Karpas-422 (cell line): ENCODE measurements at regions not wholly inside any gene's neighbourhood (a gene's known extent, or its start where the extent isn't known, plus 50 kb on each side); places are given as distances from the start of the nearest gene placed in this dataset.

Experiments
- DNase-seq: peaks from one replicate; pipeline ENCODE4 v3.0.0-alpha.2; 2015
- H2AFZ ChIP-seq: fragments of 200-600 bp; sonication (generic); 2 replicates; pipeline ENCODE4 v1.6.1; 2014; ENCODE audit warnings: antibody characterized with exemption, low read length, mixed read lengths
- H3K27ac ChIP-seq: fragments of 200-600 bp; sonication (generic); 2 replicates; pipeline ENCODE4 v1.5.1; 2014; ENCODE audit warnings: mild to moderate bottlenecking, low read length, moderate library complexity
- H3K27me3 ChIP-seq: fragments of 200-600 bp; sonication (generic); 2 replicates; pipeline ENCODE4 v1.6.1; 2014; ENCODE audit warnings: low read length, mixed read lengths
- H3K36me3 ChIP-seq: fragments of 200-600 bp; sonication (generic); 2 replicates; pipeline ENCODE4 v1.6.1; 2014; ENCODE audit warnings: low read length, mixed read lengths; ENCODE audit not compliant: insufficient read depth
- H3K4me1 ChIP-seq: fragments of 200-600 bp; sonication (generic); 2 replicates; pipeline ENCODE4 v1.6.1; 2014; ENCODE audit warnings: mild to moderate bottlenecking, low read length, mixed read lengths
- H3K4me2 ChIP-seq: fragments of 200-600 bp; sonication (generic); 2 replicates; pipeline ENCODE4 v1.6.1; 2014; ENCODE audit warnings: low read length, low read depth, mild to moderate bottlenecking; ENCODE audit not compliant: poor library complexity, severe bottlenecking
- H3K4me3 ChIP-seq: fragments of 200-600 bp; sonication (generic); 2 replicates; pipeline ENCODE4 v1.5.1; 2014; ENCODE audit warnings: mild to moderate bottlenecking, antibody characterized with exemption, low read length, mixed read lengths
- H3K79me2 ChIP-seq: fragments of 200-600 bp; sonication (generic); 2 replicates; pipeline ENCODE4 v1.6.1; 2014; ENCODE audit warnings: mild to moderate bottlenecking, low read length, mixed read lengths
- H3K9ac ChIP-seq: fragments of 200-600 bp; sonication (generic); 2 replicates; pipeline ENCODE4 v1.6.0; 2014; ENCODE audit warnings: low read length
- H3K9me2 ChIP-seq: fragments of 200-600 bp; sonication (generic), shearing (Covaris generic); replicated peaks from 2 replicates; pipeline ENCODE4 v1.6.0; 2014; ENCODE audit warnings: mild to moderate bottlenecking, low read length, moderate library complexity; ENCODE audit not compliant: insufficient read depth
- H3K9me3 ChIP-seq: fragments of 300-700, 200-600 bp; sonication (generic); 2 replicates; pipeline ENCODE4 v1.6.1; 2014; ENCODE audit warnings: low read length, mixed read lengths
- H4K20me1 ChIP-seq: fragments of 200-600 bp; sonication (generic); 2 replicates; pipeline ENCODE4 v1.6.1; 2014; ENCODE audit warnings: mild to moderate bottlenecking, antibody characterized with exemption, low read length, low read depth; ENCODE audit not compliant: insufficient read depth

GRCh38 chr3:188097791-188098190, 56.2 kb upstream of the LPP start:
- peak; percentile 79 for DNase-seq
- H3K27ac ChIP-seq: peak overlapping the region; percentile 1; the same call in 1 of the 2 replicates
- peaks cover 22% of the 10 kb centered on the region for H3K4me1 ChIP-seq
- H3K27me3 ChIP-seq: no peaks in the 10 kb centered on the region
- peak overlapping the region; percentile 31 for H3K4me3 ChIP-seq
- no peaks in the 10 kb centered on the region; the same call in 1 of the 2 replicates for H3K36me3 ChIP-seq
- H2AFZ ChIP-seq: peak overlapping the region; percentile 51
- peak overlapping the region; percentile 43 for H3K4me2 ChIP-seq
- no peaks in the 10 kb centered on the region for H4K20me1 ChIP-seq
- H3K79me2 ChIP-seq: no peaks in the 10 kb centered on the region
- no peaks in the 10 kb centered on the region for H3K9me3 ChIP-seq
- no peaks in the 10 kb centered on the region for H3K9me2 ChIP-seq
- peak overlapping the region; percentile 9 for H3K9ac ChIP-seq

- Histone ChIP-seq H4K20me1 (no peaks in the 10 kb centered on the region), H3K9ac (no peak overlapping the region), H3K36me3 (no peaks in the 10 kb centered on the region; the same call in 1 of the 2 replicates), H3K9me2 (no peaks in the 10 kb centered on the region), H3K9me3 (no peaks in the 10 kb centered on the region), H3K79me2 (no peaks in the 10 kb centered on the region), H3K4me3 (no peak overlapping the region), H3K27me3 (no peaks in the 10 kb centered on the region), H2AFZ (no peak overlapping the region), H3K4me2 (no peak overlapping the region), H3K27ac (no peak overlapping the region), H3K4me1 (peaks cover 26% of the 10 kb centered on the region)
- no peak for DNase-seq
Measured at GRCh38 chr3:188099907-188100306, 54.0 kb upstream of the LPP start.

GRCh38 chr3:188102861-188103547, 51.0 kb upstream of the LPP start:
- no peak overlapping the region for H3K4me3 ChIP-seq
- no peaks in the 10 kb centered on the region for H3K9me2 ChIP-seq
- H2AFZ ChIP-seq: no peak overlapping the region
- no peaks in the 10 kb centered on the region for H3K79me2 ChIP-seq
- H4K20me1 ChIP-seq: no peaks in the 10 kb centered on the region
- DNase-seq: no peak
- H3K27ac ChIP-seq: no peak overlapping the region
- H3K9ac ChIP-seq: no peak overlapping the region
- peaks cover 17% of the 10 kb centered on the region for H3K4me1 ChIP-seq
- no peaks in the 10 kb centered on the region for H3K9me3 ChIP-seq
- no peaks in the 10 kb centered on the region for H3K27me3 ChIP-seq
- H3K4me2 ChIP-seq: no peak overlapping the region
- no peaks in the 10 kb centered on the region; the same call in 1 of the 2 replicates for H3K36me3 ChIP-seq

DNA sequence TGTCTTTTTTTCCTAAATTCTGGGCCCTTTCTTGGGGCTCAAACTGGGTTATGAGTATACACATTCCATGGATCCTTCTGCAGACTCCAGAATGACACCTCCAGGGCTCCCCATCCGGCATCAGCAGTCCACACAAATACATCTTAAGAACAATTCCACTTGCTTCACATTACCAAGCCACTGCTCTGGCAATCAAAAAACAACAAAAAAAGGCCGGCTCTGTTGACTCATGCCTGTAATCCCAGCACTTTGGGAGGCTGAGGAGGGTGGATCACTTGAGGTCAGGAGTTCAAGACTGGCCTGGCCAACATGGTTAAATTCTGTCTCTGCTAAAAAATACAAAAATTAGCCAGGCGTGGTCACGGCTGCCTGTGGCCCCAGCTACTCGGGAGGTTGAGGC, 49.9 kb upstream of the LPP start:
- no peak overlapping the region for H3K4me2 ChIP-seq
- no peaks in the 10 kb centered on the region for H3K9me3 ChIP-seq
- H3K4me1 ChIP-seq: peaks cover 17% of the 10 kb centered on the region
- H3K4me3 ChIP-seq: no peak overlapping the region
- H2AFZ ChIP-seq: no peak overlapping the region
- H4K20me1 ChIP-seq: no peaks in the 10 kb centered on the region
- H3K79me2 ChIP-seq: no peaks in the 10 kb centered on the region
- H3K27me3 ChIP-seq: no peaks in the 10 kb centered on the region
- H3K36me3 ChIP-seq: no peaks in the 10 kb centered on the region; the same call in 1 of the 2 replicates
- H3K9me2 ChIP-seq: no peaks in the 10 kb centered on the region
- no peak overlapping the region for H3K27ac ChIP-seq
- no peak overlapping the region for H3K9ac ChIP-seq
- no peak for DNase-seq
